EL (cell line): ENCODE measurements at regions not wholly inside any gene's neighbourhood (a gene's known extent, or its start where the extent isn't known, plus 50 kb on each side); places are given as distances from the start of the nearest gene placed in this dataset.

ENCODE experiments used
- DNase-seq: peaks from one replicate; pipeline ENCODE4 v3.0.0-alpha.2; 2016

- peak; percentile 15 for DNase-seq
These were observed 499.2 kb downstream of the OMA1 start for GRCh38 chr1:58047265-58047858.

GRCh38 chr1:58045094-58045705, 501.3 kb downstream of the OMA1 start:
- no peak for DNase-seq

GRCh38 chr1:58041621-58042020, 504.9 kb downstream of the OMA1 start:
- no peak for DNase-seq

- no peak for DNase-seq
These were observed 508.0 kb downstream of the OMA1 start for GRCh38 chr1:58038574-58038973.

- DNase-seq, result no peak
These were observed 511.0 kb downstream of the OMA1 start for GRCh38 chr1:58035523-58035922.

GRCh38 chr1:58033311-58033710, 513.2 kb downstream of the OMA1 start:
- no peak for DNase-seq

GRCh38 chr1:58032611-58033073, 513.9 kb downstream of the OMA1 start:
- DNase-seq, result no peak

GRCh38 chr1:58031416-58031815, 515.1 kb downstream of the OMA1 start:
- DNase-seq, result no peak

GRCh38 chr1:58030456-58030855, 516.1 kb downstream of the OMA1 start:
- DNase-seq, result no peak

- DNase-seq, result no peak
These were observed 528.9 kb downstream of the OMA1 start for GRCh38 chr1:58017641-58018040.

GRCh38 chr1:58013237-58013636, 533.3 kb downstream of the OMA1 start:
- DNase-seq, result peak; percentile 3

GRCh38 chr1:58011978-58012377, 534.5 kb downstream of the OMA1 start:
- no peak for DNase-seq

- no peak for DNase-seq
These were observed 540.0 kb downstream of the OMA1 start for GRCh38 chr1:58006421-58007046.

- no peak for DNase-seq
These were observed 541.3 kb downstream of the OMA1 start for GRCh38 chr1:58005212-58005611.

- DNase-seq, result no peak
These were observed 542.5 kb downstream of the OMA1 start for GRCh38 chr1:58003988-58004387.

GRCh38 chr1:58003059-58003458, 543.5 kb downstream of the OMA1 start:
- no peak for DNase-seq

- DNase-seq, result no peak
These were observed 545.7 kb downstream of the OMA1 start for GRCh38 chr1:58000821-58001220.

GRCh38 chr1:58000116-58000515, 546.4 kb downstream of the OMA1 start:
- no peak for DNase-seq

- DNase-seq, result no peak
These were observed 550.1 kb downstream of the OMA1 start for GRCh38 chr1:57996400-57996799.

- DNase-seq, result no peak
These were observed 555.2 kb downstream of the OMA1 start for GRCh38 chr1:57991289-57991688.

- no peak for DNase-seq
These were observed 556.6 kb downstream of the OMA1 start for GRCh38 chr1:57989877-57990276.

- DNase-seq, result no peak
These were observed 559.0 kb downstream of the OMA1 start for GRCh38 chr1:57987523-57987922.

GRCh38 chr1:57986432-57986831, 560.1 kb downstream of the OMA1 start:
- DNase-seq, result no peak

- DNase-seq, result no peak
These were observed 560.4 kb upstream of the DAB1 start for GRCh38 chr1:57984277-57984676.

- no peak for DNase-seq
These were observed 559.6 kb upstream of the DAB1 start for GRCh38 chr1:57983441-57983840.
